Stimulated activated naive B cell treated with anti-CD40 and anti-IgM and Interleukin-4, amounts not matched to agents 10 μg/mL and 1 μg/mL and 100 μg/mL, for 72 hours (primary cell): ENCODE measurements at regions not wholly inside any gene's neighbourhood (a gene's known extent, or its start where the extent isn't known, plus 50 kb on each side); places are given as distances from the start of the nearest gene placed in this dataset.

Experiments
- ATAC-seq, 2 donors: fragments of 150-1000 bp; cut with Tn5 transposase; replicated peaks; 2 replicates each; pipeline ENCODE4 v1.10.0; 2021; ENCODE audit warnings: moderate library complexity in 1 of 2
- DNase-seq: peaks from one replicate; pipeline ENCODE4 v3.0.0; 2021
- H3K27ac Mint-ChIP-seq: one replicate; pipeline ENCODE4 v1.8.0; 2022; ENCODE audit warnings: mild to moderate bottlenecking, mixed read lengths
- H3K27me3 Mint-ChIP-seq, 2 donors: one replicate each; pipeline ENCODE4 v1.8.0; 2022; ENCODE audit warnings: mixed read lengths in 2 of 2
- H3K36me3 Mint-ChIP-seq, 2 donors: one replicate each; pipeline ENCODE4 v1.8.0; 2022; ENCODE audit warnings: mixed read lengths in 2 of 2, mild to moderate bottlenecking in 1 of 2
- H3K4me1 Mint-ChIP-seq, 2 donors: one replicate each; pipeline ENCODE4 v1.8.0; 2022; ENCODE audit warnings: mixed read lengths in 2 of 2, mild to moderate bottlenecking in 1 of 2
- H3K4me3 Mint-ChIP-seq, 2 donors: one replicate each; pipeline ENCODE4 v1.8.0; 2022; ENCODE audit warnings: mild to moderate bottlenecking in 2 of 2, mixed read lengths in 2 of 2, moderate library complexity in 1 of 2
- H3K9me3 Mint-ChIP-seq, 2 donors: one replicate each; pipeline ENCODE4 v1.8.0; 2022; ENCODE audit warnings: mixed read lengths in 2 of 2, mild to moderate bottlenecking in 1 of 2

GRCh38 chr18:78809845-78810244 is 169.8 kb upstream of the SALL3 start:
- Mint-ChIP-seq H3K27me3 (peaks cover 4 to 11% of the 10 kb centered on the region in 2 donors), H3K9me3 (peaks cover 5 to 10% of the 10 kb centered on the region in 2 donors), H3K36me3 (no peaks in the 10 kb centered on the region), H3K4me1 (peaks cover 2 to 7% of the 10 kb centered on the region in 2 donors), H3K4me3 (no peak overlapping the region), H3K27ac (no peak overlapping the region)
- no peak for ATAC-seq
- DNase-seq = no peak

GRCh38 chr18:78810706-78811105 is 168.9 kb upstream of the SALL3 start:
- Mint-ChIP-seq H3K27me3 (peaks cover 0 to 19% of the 10 kb centered on the region in 2 donors), H3K27ac (no peak overlapping the region), H3K4me3 (no peak overlapping the region), H3K9me3 (peaks cover 5 to 10% of the 10 kb centered on the region in 2 donors), H3K4me1 (peaks cover under 1% of the 10 kb centered on the region in 2 donors), H3K36me3 (no peaks in the 10 kb centered on the region)
- ATAC-seq = no peak
- no peak for DNase-seq

DNA sequence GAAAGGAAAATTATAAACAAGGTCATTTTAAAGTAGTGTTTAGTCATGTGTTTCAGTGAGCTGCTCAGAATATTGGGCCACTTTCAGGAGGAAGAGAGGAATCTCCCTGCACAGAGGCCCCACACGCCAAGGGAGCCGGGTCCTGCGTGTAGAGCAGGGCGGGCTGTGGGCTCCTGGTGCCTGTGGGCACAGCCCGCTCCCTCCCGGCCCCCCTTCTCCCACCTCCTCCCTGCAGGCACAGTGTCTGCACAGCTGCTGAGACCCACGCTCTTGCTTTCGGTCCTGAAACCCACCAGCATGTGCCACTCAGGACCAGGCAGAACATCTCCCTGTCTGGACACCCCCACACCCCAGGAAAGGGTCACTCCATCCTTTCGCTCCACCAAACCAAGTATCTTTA is 167.6 kb upstream of the SALL3 start:
- Mint-ChIP-seq H3K36me3 (no peaks in the 10 kb centered on the region), H3K27ac (no peak overlapping the region), H3K27me3 (peaks cover 0 to 20% of the 10 kb centered on the region in 2 donors), H3K9me3 (peaks cover 5 to 10% of the 10 kb centered on the region in 2 donors), H3K4me1 (no peaks in the 10 kb centered on the region), H3K4me3 (no peak overlapping the region)
- no peak for ATAC-seq
- no peak for DNase-seq

DNA sequence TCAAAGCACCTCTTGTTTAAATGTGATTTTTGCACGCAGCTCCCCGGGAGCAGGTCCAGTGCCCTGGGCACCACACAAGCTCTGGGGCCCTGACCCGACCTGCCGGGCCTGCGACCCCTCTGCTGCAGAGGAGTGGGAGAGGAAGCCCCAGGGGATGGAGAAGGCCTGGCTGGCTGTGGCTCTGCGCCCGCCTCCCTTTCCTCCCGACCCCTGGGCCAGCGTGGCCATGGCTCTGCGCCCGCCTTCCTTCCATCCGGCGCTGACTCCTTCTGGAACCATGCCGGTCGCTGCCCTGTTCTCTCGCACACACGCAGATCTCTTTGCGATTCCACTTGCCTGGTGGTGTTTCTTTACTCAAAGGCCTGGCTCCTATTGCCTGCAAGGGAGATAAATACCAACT is 166.5 kb upstream of the SALL3 start:
- Mint-ChIP-seq H3K9me3 (peaks cover 5 to 10% of the 10 kb centered on the region in 2 donors), H3K4me1 (no peaks in the 10 kb centered on the region)

DNA sequence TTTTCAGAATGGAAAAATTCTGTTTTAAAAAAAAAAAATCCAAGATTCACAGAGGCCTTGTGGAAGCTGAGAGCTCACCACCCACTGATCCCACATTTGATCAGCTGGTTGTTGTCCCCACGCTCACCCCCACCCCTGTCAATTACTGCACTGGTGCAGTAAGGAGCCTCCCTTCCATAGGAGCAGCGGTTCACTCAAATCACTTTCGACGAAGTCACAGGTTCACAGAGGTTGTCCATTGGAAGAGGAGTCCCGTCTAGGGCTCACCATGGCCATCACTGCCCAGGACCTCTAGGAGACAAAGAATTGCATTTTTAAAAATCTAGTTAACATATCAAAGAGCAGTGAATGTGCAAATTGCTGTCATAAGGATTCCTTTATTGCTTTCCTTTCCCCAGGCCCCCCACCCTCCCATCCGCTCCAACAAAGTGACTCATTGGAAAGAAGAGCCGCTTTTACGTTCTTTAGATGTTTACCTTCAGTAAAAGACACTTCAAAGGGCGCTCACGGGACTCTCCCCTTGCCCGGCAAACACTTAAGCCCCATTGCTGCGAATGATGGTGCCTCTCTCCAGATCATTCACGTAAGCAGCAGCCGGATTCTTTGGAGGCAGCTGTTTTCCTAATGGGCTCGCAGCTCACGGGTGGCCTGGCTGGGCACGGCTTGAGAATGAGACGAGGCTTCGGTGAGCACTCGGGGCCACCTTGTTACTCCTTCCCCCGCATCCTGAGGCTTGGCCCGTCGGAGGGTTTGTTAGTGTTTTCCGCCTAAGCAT is 165.5 kb upstream of the SALL3 start:
- no peaks in the 10 kb centered on the region for H3K4me1 Mint-ChIP-seq
- H3K36me3 Mint-ChIP-seq = no peaks in the 10 kb centered on the region
- H3K27me3 Mint-ChIP-seq = peaks cover 0 to 27% of the 10 kb centered on the region in 2 donors
- no peak for ATAC-seq
- no peak overlapping the region for H3K4me3 Mint-ChIP-seq
- H3K9me3 Mint-ChIP-seq = peaks cover 5 to 10% of the 10 kb centered on the region in 2 donors
- DNase-seq = no peak
- no peak overlapping the region for H3K27ac Mint-ChIP-seq

More for the DNA sequence above, 166.5 kb upstream of the SALL3 start:
- Mint-ChIP-seq H3K4me3 (no peak overlapping the region), H3K27ac (no peak overlapping the region), H3K27me3 (peaks cover 0 to 20% of the 10 kb centered on the region in 2 donors), H3K36me3 (no peaks in the 10 kb centered on the region)
- DNase-seq (no peak), ATAC-seq (no peak)

DNA sequence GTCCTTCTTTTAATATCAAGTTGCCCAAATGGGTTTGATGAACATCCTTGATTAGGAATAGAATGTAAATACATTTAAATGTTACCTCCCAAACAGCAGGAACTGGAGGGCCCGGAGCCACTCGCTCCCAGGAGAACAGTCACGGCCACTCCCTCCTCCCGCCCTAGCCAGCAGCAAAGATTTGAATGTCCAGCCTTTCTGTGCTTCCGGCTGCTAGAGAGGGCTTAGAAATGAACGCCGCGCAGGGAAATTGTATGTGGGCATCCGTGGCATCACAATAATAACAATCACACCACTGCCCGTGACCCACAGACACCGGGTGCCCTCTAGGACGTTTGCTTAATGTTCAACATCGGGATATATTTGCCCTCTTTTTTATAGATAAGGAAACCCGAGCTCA is 164.9 kb upstream of the SALL3 start:
- peaks cover 4% of the 10 kb centered on the region in 2 donors for H3K9me3 Mint-ChIP-seq

GRCh38 chr18:78816114-78816513 is 163.5 kb upstream of the SALL3 start:
- no peak overlapping the region for H3K4me3 Mint-ChIP-seq
- peaks cover 0 to 34% of the 10 kb centered on the region in 2 donors for H3K27me3 Mint-ChIP-seq
- DNase-seq = no peak
- H3K36me3 Mint-ChIP-seq = no peaks in the 10 kb centered on the region
- ATAC-seq = no peak
- no peak overlapping the region for H3K27ac Mint-ChIP-seq
- H3K9me3 Mint-ChIP-seq = no peaks in the 10 kb centered on the region
- no peaks in the 10 kb centered on the region for H3K4me1 Mint-ChIP-seq

More for the DNA sequence above, 164.9 kb upstream of the SALL3 start:
- Mint-ChIP-seq H3K4me3 (no peak overlapping the region), H3K27ac (no peak overlapping the region), H3K36me3 (no peaks in the 10 kb centered on the region), H3K27me3 (peaks cover 0 to 27% of the 10 kb centered on the region in 2 donors), H3K4me1 (no peaks in the 10 kb centered on the region)
- no peak for ATAC-seq
- DNase-seq = no peak

- Mint-ChIP-seq H3K36me3 (no peaks in the 10 kb centered on the region), H3K27ac (no peak overlapping the region), H3K27me3 (peaks cover 0 to 34% of the 10 kb centered on the region in 2 donors), H3K4me1 (no peaks in the 10 kb centered on the region), H3K4me3 (no peak overlapping the region), H3K9me3 (no peaks in the 10 kb centered on the region)
- DNase-seq (no peak), ATAC-seq (no peak)
These were observed 162.7 kb upstream of the SALL3 start for GRCh38 chr18:78816916-78817315.

GRCh38 chr18:78818495-78818894 is 161.1 kb upstream of the SALL3 start:
- H3K27me3 Mint-ChIP-seq = peaks cover 0 to 34% of the 10 kb centered on the region in 2 donors
- no peaks in the 10 kb centered on the region for H3K36me3 Mint-ChIP-seq
- no peak overlapping the region for H3K4me3 Mint-ChIP-seq
- no peaks in the 10 kb centered on the region for H3K9me3 Mint-ChIP-seq
- H3K4me1 Mint-ChIP-seq = no peaks in the 10 kb centered on the region
- no peak overlapping the region for H3K27ac Mint-ChIP-seq
- DNase-seq (no peak), ATAC-seq (no peak)

DNA sequence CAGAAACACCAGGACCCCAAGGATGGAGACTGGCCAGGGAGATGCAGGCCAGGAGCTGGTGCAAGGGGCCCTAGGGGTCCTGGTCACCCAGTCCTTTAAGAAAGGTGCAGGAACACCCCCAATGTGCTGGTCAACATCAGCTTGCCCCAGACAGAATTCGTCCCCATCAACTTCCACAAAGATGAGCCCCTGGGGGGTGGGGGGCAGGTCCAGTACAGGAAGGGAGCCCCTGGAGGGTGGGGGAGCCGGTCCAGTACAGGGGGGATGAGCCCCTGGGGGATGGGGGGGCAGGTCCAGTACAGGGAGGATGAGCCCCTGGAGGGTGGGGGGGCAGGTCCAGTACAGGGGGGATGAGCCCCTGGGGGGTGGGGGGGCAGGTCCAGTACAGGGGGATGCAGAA is 160.7 kb upstream of the SALL3 start:
- no peak for ATAC-seq

DNA sequence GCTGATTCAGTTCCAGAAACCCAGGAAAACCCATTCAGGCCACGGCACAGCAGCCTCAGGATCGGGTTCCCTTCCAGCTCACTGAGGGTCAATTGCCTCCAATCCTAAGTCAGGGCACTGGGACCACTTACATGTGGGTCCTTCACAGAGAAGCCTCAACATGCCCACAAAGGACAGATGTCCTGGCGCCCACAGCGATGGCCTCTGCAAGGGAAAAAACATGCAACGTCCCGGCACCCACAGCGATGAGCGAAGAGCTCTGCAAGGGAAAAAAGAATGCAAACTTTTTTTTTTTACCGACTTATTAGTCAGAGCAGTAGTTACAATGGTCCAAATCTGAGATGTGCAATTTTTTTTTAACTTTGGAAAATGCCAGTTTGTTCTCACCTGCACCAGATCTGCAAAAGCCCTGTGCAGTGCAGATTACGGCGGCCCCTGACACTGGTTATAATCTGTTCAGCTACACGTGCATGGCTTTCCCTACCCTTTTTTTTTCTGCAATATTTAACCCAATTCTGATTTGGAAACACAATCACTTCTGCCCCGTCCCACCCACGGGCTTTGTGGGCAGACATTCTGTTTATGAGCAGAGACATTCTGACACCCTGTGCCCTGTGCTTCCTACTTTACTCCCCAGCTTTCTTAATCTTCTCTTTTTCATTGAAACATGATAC is 159.3 kb upstream of the SALL3 start:
- no peaks in the 10 kb centered on the region for H3K9me3 Mint-ChIP-seq
- no peak for ATAC-seq
- no peak overlapping the region for H3K4me3 Mint-ChIP-seq
- H3K27me3 Mint-ChIP-seq = peaks cover 0 to 19% of the 10 kb centered on the region in 2 donors
- no peak for DNase-seq
- H3K36me3 Mint-ChIP-seq = no peaks in the 10 kb centered on the region
- no peaks in the 10 kb centered on the region for H3K4me1 Mint-ChIP-seq
- no peak overlapping the region for H3K27ac Mint-ChIP-seq

More for the DNA sequence above, 160.7 kb upstream of the SALL3 start:
- H3K27me3 Mint-ChIP-seq = peaks cover 0 to 32% of the 10 kb centered on the region in 2 donors
- no peaks in the 10 kb centered on the region for H3K36me3 Mint-ChIP-seq
- no peaks in the 10 kb centered on the region for H3K4me1 Mint-ChIP-seq
- no peaks in the 10 kb centered on the region for H3K9me3 Mint-ChIP-seq
- no peak overlapping the region for H3K27ac Mint-ChIP-seq
- H3K4me3 Mint-ChIP-seq = no peak overlapping the region
- no peak for DNase-seq

DNA sequence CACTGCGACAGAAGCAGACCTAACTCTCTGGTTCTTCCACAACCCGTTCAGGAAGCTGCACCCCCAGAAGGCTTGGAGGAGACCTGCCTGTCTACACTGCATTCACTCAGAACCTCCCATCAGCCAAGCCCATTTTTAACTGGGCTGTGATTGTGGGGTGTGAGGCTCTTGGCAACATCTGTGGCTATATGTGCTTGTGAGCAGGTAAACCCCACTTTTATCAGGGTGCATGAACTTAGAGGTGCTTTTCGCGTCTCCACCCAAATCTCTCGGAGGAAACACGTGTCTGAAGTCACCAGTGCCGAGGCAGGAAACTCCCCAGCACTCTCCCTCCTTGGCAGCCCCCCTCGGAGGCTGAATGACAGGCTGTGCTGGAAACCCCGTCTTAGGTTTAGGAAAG is 158.2 kb upstream of the SALL3 start:
- DNase-seq (no peak), ATAC-seq (no peak)
- H3K27me3 Mint-ChIP-seq = peaks cover 0 to 14% of the 10 kb centered on the region in 2 donors
- no peaks in the 10 kb centered on the region for H3K36me3 Mint-ChIP-seq
- H3K27ac Mint-ChIP-seq = no peak overlapping the region
- no peaks in the 10 kb centered on the region for H3K9me3 Mint-ChIP-seq
- no peak overlapping the region for H3K4me3 Mint-ChIP-seq
- H3K4me1 Mint-ChIP-seq = no peaks in the 10 kb centered on the region

GRCh38 chr18:78822171-78822948 is 157.3 kb upstream of the SALL3 start:
- H3K4me1 Mint-ChIP-seq = no peaks in the 10 kb centered on the region
- no peak overlapping the region for H3K27ac Mint-ChIP-seq
- ATAC-seq (no peak), DNase-seq (no peak)
- H3K9me3 Mint-ChIP-seq = no peaks in the 10 kb centered on the region
- peaks cover 0 to 14% of the 10 kb centered on the region in 2 donors for H3K27me3 Mint-ChIP-seq
- no peak overlapping the region for H3K4me3 Mint-ChIP-seq
- no peaks in the 10 kb centered on the region for H3K36me3 Mint-ChIP-seq

DNA sequence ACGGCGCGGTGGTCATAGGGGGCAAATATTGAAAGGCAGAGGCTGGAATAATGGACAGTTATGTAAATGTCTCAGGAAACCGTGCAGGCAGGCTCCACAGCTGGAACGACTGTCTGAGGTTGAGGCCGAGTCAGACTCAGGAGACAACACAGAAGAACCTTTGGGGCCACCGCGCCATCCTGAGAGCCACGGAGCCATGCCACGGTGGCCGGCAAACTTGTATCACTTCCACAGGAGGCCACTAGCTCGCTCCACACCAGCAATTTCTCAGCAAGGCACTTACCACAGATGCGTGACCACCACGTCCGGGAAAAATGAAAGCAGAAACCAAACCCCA is 156.7 kb upstream of the SALL3 start:
- no peak for DNase-seq
- Mint-ChIP-seq H3K36me3 (no peaks in the 10 kb centered on the region), H3K4me1 (no peaks in the 10 kb centered on the region), H3K9me3 (no peaks in the 10 kb centered on the region), H3K4me3 (no peak overlapping the region), H3K27ac (no peak overlapping the region), H3K27me3 (peaks cover 0 to 14% of the 10 kb centered on the region in 2 donors)
- ATAC-seq = no peak
